Fibroblast of the aortic adventitia (primary cell): ENCODE measurements at regions not wholly inside any gene's neighbourhood (a gene's known extent, or its start where the extent isn't known, plus 50 kb on each side); places are given as distances from the start of the nearest gene placed in this dataset.

ENCODE experiments used
- DNase-seq: peaks from one replicate; pipeline ENCODE4 v3.0.0-alpha.2; 2010; ENCODE audit warnings: low read depth
- H3K4me3 ChIP-seq: 2 replicates; pipeline ENCODE4 v1.5.1; 2011; ENCODE audit warnings: low read depth, mild to moderate bottlenecking, control low read depth, low read length, moderate library complexity
- TF ChIP-seq, protein P1 (sequence below): IDR thresholded peaks from 2 replicates; pipeline ENCODE4 v1.5.1; 2011; ENCODE audit warnings: mild to moderate bottlenecking, low read length, control low read depth, inconsistent platforms; ENCODE audit not compliant: insufficient read depth

DNA sequence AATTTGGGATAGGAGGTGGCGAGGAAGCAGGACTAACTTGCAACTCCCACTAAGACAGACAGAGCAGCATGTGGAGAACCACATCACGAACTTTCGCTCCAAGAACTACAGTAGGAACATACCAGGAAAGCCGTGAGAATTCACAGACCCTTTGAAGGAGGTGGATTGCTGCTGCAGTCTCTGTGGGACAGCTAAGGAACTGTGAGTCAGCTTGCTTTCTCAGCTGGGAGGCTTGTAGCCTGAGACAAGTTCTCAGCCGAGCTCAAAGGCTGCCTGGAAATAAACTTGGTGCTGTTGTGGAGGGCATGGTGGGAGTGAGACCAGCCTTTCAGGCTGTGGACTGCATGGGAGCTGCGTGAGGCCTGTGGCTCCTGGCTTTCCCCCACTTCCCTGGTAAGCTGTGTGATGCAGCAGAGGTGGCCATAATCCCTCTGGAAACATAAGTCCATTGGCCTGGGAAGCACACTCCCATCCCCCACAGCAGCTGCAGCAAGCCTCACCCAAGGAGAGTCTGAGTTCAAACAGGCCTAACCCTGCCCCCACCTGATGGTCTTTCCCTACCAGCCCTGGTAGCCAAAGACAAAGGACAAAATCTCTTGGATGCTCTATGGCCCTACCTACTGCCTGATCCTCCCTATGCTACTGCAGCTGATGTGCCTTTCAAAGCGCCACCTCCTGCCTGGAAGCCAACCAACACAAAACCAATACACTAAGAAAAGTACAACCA is 441.1 kb upstream of the HTR2A start:
- TF ChIP-seq, protein P1, sequence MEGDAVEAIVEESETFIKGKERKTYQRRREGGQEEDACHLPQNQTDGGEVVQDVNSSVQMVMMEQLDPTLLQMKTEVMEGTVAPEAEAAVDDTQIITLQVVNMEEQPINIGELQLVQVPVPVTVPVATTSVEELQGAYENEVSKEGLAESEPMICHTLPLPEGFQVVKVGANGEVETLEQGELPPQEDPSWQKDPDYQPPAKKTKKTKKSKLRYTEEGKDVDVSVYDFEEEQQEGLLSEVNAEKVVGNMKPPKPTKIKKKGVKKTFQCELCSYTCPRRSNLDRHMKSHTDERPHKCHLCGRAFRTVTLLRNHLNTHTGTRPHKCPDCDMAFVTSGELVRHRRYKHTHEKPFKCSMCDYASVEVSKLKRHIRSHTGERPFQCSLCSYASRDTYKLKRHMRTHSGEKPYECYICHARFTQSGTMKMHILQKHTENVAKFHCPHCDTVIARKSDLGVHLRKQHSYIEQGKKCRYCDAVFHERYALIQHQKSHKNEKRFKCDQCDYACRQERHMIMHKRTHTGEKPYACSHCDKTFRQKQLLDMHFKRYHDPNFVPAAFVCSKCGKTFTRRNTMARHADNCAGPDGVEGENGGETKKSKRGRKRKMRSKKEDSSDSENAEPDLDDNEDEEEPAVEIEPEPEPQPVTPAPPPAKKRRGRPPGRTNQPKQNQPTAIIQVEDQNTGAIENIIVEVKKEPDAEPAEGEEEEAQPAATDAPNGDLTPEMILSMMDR, result no peak
- no peak overlapping the region for H3K4me3 ChIP-seq
- DNase-seq, result peak; percentile 79

DNA sequence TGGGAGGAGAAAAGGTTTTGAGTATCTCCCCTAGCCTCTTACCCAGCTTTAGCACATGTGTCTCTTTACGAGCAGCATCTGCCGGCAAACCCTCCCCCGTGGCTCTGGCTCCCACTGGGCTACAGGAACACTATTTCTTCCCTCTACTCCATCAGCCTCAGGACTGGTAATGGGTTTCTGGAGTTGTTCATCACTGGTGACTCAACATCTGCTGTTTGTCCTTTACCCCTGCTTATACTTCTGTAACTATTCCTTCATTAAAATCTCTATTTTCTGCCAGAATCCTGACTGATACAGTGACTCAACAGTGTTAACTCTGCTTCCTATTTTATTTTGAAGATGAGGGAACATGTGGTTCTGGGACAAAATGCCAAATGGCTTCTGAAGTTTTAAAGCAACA is 437.3 kb upstream of the HTR2A start:
- DNase-seq, result peak; percentile 86
- H3K4me3 ChIP-seq, result no peak overlapping the region
- TF ChIP-seq, protein P1, result no peak

DNA sequence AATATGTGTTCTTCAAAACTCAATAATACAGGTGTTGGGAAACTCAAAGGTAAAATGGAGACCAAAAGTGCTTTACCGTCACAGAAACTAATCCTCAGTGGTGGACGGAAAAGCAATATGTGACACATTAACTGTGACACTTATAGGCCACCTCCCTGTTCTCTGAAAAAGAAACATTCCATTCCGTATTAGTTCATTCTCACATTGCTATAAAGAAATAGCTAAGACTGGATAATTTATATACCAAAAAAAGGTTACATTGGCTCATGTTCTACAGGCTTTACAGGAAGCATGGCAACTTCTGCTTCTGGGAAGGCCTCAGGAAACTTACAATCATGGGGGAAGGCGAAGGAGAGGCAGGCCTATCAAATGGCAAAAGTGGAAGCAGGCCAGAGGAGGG is 435.3 kb upstream of the HTR2A start:
- peak; percentile 31 for DNase-seq
- no peak overlapping the region for H3K4me3 ChIP-seq
- TF ChIP-seq, protein P1, result no peak

DNA sequence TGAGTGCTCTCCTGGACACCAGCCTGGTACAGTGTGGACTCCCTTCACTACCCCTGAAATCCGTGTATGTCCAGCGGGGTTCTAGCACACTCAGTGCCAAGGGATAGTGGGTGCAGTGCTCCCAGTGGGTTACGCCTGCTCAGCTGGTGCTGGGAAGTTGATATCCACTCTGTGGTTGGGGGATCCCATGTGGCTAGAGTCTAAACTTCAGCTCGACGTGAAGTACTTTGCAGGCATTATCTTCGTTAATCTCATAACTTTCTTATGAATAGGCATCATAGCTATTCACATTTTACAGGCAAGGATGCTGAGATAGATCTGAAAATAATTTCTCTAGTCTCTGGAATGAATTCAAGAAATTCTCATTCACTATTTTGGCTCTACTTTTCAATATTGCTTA is 433.2 kb upstream of the HTR2A start:
- DNase-seq, result no peak
- TF ChIP-seq, protein P1, result no peak
- no peak overlapping the region for H3K4me3 ChIP-seq

DNA sequence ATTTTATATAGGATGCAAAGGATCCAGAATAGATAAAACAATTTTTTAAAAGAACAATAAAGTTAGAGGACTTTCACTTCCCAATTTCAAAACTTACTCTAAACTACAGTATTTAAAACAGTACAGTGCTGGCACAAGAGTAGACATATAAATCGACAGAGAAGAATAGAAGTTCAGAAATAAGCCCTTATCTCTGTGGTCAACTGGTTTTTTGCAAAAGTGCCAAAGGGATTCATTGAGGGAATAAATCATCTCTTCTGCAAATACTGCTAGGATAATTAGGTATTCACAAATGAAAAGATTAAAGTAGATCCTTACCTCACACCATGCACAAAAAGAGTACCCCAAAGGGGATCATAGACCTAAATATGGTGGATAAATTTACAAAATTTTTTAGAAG is 431.0 kb upstream of the HTR2A start:
- DNase-seq, result peak; percentile 84
- H3K4me3 ChIP-seq, result no peak overlapping the region
- TF ChIP-seq, protein P1, result no peak

DNA sequence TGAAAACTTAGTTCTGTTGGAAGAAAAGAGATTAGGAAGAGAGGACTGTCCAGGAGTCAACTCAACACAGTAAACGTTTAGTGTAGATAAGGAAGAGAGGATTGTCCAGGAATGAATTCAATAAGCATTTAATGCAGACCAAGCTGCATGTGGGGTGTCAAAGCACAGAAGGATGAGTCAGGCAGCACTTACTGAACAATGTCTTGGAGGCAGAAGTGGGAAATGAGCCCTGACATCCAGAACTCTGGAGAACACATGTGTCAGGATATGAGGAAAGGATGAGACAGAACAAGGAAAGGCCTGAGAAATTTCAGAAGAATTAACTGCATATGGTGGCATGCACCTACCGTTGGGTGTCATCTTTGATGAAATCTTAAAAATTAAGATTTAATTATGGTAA is 429.2 kb upstream of the HTR2A start:
- peak; percentile 60 for DNase-seq
- TF ChIP-seq, protein P1, result no peak
- H3K4me3 ChIP-seq, result no peak overlapping the region

DNA sequence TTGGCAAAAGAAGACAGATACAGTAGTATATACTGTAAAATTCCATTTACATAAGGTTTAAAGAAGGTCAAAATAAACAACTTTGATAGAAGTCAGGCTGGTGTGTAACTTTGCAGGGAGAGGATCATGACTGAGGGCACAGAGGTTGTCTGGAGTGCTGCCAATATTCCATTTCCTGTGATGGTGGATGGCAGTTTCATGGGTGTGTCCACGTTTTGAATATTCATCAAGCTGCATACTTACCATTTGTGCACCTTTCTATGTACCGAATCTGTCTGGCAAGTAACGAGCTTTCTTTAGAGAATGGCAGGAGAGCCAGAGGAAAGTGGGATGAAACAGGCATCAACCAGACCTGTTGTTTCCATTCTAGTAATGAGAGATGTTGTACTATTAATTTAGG is 420.5 kb upstream of the HTR2A start:
- TF ChIP-seq, protein P1, result no peak
- DNase-seq, result no peak
- H3K4me3 ChIP-seq, result no peak overlapping the region
